Fibroblast of pulmonary artery (primary cell): ENCODE measurements at regions not wholly inside any gene's neighbourhood (a gene's known extent, or its start where the extent isn't known, plus 50 kb on each side); places are given as distances from the start of the nearest gene placed in this dataset.
A peak's percentile ranks its signal among the peaks of the same experiment; 100 is the strongest.
"Not testable (repeated sequence)": the region's sequence is repeated elsewhere in the genome, so short reads cannot be mapped to it uniquely, and the experiment has no call there.

Source experiments
- DNase-seq: peaks from one replicate; pipeline ENCODE4 v3.0.0-alpha.2; 2010; ENCODE audit warnings: low read depth
- H3K4me3 ChIP-seq: replicated peaks from 2 replicates; pipeline ENCODE4 v1.5.1; 2011; ENCODE audit warnings: low read depth, mild to moderate bottlenecking, control low read depth, low read length, moderate library complexity

GRCh38 chr17:46460129-46460528 is 52.1 kb upstream of the LRRC37A2 start:
- H3K4me3 ChIP-seq, DNase-seq: not testable (repeated sequence)

- not testable (repeated sequence) for H3K4me3 ChIP-seq, DNase-seq
These were observed 57.2 kb upstream of the LRRC37A2 start for GRCh38 chr17:46455069-46455468.

GRCh38 chr17:46454572-46454971 is 57.7 kb upstream of the LRRC37A2 start:
- DNase-seq, H3K4me3 ChIP-seq: not testable (repeated sequence)

GRCh38 chr17:46453077-46453476 is 59.2 kb upstream of the LRRC37A2 start:
- H3K4me3 ChIP-seq, DNase-seq: not testable (repeated sequence)

GRCh38 chr17:46445849-46446248 is 66.4 kb upstream of the LRRC37A2 start:
- DNase-seq, H3K4me3 ChIP-seq: not testable (repeated sequence)

GRCh38 chr17:46445411-46445810 is 66.9 kb upstream of the LRRC37A2 start:
- H3K4me3 ChIP-seq, DNase-seq: not testable (repeated sequence)

GRCh38 chr17:46442153-46442552 is 70.1 kb upstream of the LRRC37A2 start:
- DNase-seq, H3K4me3 ChIP-seq: not testable (repeated sequence)

- H3K4me3 ChIP-seq, DNase-seq: not testable (repeated sequence)
These were observed 71.6 kb upstream of the LRRC37A2 start for GRCh38 chr17:46440665-46441064.

- H3K4me3 ChIP-seq, DNase-seq: not testable (repeated sequence)
These were observed 73.0 kb upstream of the ARL17B start for GRCh38 chr17:46434450-46435062.

GRCh38 chr17:46430300-46430699 is 68.7 kb upstream of the ARL17B start:
- not testable (repeated sequence) for DNase-seq

GRCh38 chr17:46429675-46430074 is 68.1 kb upstream of the ARL17B start:
- not testable (repeated sequence) for H3K4me3 ChIP-seq, DNase-seq

More at GRCh38 chr17:46430300-46430699, 68.7 kb upstream of the ARL17B start:
- H3K4me3 ChIP-seq = not testable (repeated sequence)

- H3K4me3 ChIP-seq, DNase-seq: not testable (repeated sequence)
These were observed 62.8 kb upstream of the ARL17B start for GRCh38 chr17:46424187-46424884.

GRCh38 chr17:46417907-46418306 is 56.3 kb upstream of the ARL17B start:
- DNase-seq = peak; percentile 42
- not testable (repeated sequence) for H3K4me3 ChIP-seq

GRCh38 chr17:46417261-46417660 is 55.7 kb upstream of the ARL17B start:
- H3K4me3 ChIP-seq, DNase-seq: not testable (repeated sequence)

GRCh38 chr17:46414559-46414958 is 53.0 kb upstream of the ARL17B start:
- DNase-seq, H3K4me3 ChIP-seq: not testable (repeated sequence)

GRCh38 chr17:46412156-46412555 is 50.6 kb upstream of the ARL17B start:
- H3K4me3 ChIP-seq, DNase-seq: not testable (repeated sequence)

- not testable (repeated sequence) for DNase-seq, H3K4me3 ChIP-seq
These were observed 49.7 kb upstream of the ARL17B start for GRCh38 chr17:46411172-46411852.
